ENCODE measurements at regions not wholly inside any gene's neighbourhood (a gene's known extent, or its start where the extent isn't known, plus 50 kb on each side); places are given as distances from the start of the nearest gene placed in this dataset.

GRCh38 chr2:209002054-209002453 lies 421.8 kb upstream of the MAP2 start:
- no peak for TF ChIP-seq EZH2 (IDR thresholded peaks at IDR 0.05; ENCODE audit: low read length, missing control alignments)
- TF ChIP-seq, protein P1, sequence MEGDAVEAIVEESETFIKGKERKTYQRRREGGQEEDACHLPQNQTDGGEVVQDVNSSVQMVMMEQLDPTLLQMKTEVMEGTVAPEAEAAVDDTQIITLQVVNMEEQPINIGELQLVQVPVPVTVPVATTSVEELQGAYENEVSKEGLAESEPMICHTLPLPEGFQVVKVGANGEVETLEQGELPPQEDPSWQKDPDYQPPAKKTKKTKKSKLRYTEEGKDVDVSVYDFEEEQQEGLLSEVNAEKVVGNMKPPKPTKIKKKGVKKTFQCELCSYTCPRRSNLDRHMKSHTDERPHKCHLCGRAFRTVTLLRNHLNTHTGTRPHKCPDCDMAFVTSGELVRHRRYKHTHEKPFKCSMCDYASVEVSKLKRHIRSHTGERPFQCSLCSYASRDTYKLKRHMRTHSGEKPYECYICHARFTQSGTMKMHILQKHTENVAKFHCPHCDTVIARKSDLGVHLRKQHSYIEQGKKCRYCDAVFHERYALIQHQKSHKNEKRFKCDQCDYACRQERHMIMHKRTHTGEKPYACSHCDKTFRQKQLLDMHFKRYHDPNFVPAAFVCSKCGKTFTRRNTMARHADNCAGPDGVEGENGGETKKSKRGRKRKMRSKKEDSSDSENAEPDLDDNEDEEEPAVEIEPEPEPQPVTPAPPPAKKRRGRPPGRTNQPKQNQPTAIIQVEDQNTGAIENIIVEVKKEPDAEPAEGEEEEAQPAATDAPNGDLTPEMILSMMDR (conservative IDR thresholded peaks at IDR 0.05 in 1 of 2, IDR thresholded peaks at IDR 0.05 in 1 of 2; ENCODE audit: low read depth in 1 of 2, low read length in 2 of 2): no peak
